HEK293T (cell line): ENCODE measurements at regions not wholly inside any gene's neighbourhood (a gene's known extent, or its start where the extent isn't known, plus 50 kb on each side); places are given as distances from the start of the nearest gene placed in this dataset.

Experiments
- ARNT ChIP-seq: fragments of 450-650 bp; IDR thresholded peaks from 2 replicates; pipeline ENCODE4 v1.6.1; 2017; ENCODE audit warnings: mild to moderate bottlenecking
- BHLHE40 ChIP-seq: fragments of 450-650 bp; IDR thresholded peaks from 2 replicates; pipeline ENCODE4 v1.6.1; 2016; ENCODE audit warnings: mild to moderate bottlenecking, moderate library complexity, borderline replicate concordance
- CTBP1 ChIP-seq: fragments of 450-650 bp; IDR thresholded peaks from 2 replicates; pipeline ENCODE4 v1.6.1; 2016; ENCODE audit warnings: borderline replicate concordance
- ELF4 ChIP-seq: fragments of 450-650 bp; IDR thresholded peaks from 2 replicates; pipeline ENCODE4 v1.6.1; 2017; ENCODE audit warnings: antibody characterized with exemption
- FOXA1 ChIP-seq: fragments of 450-650 bp; IDR thresholded peaks from 2 replicates; pipeline ENCODE4 v1.6.1; 2016; ENCODE audit warnings: mild to moderate bottlenecking
- FOXK2 ChIP-seq: fragments of 450-650 bp; IDR thresholded peaks from 2 replicates; pipeline ENCODE4 v1.6.1; 2016; ENCODE audit warnings: mild to moderate bottlenecking
- FOXM1 ChIP-seq: fragments of 450-650 bp; IDR thresholded peaks from 2 replicates; pipeline ENCODE4 v1.6.1; 2017; ENCODE audit warnings: mild to moderate bottlenecking, borderline replicate concordance
- HDGF ChIP-seq: fragments of 450-650 bp; IDR thresholded peaks from 2 replicates; pipeline ENCODE4 v1.6.1; 2017; ENCODE audit warnings: antibody characterized with exemption, borderline replicate concordance
- NFRKB ChIP-seq: fragments of 450-650 bp; IDR thresholded peaks from 2 replicates; pipeline ENCODE4 v1.6.1; 2016; ENCODE audit warnings: mild to moderate bottlenecking, moderate library complexity
- SP1 ChIP-seq: fragments of 450-650 bp; IDR thresholded peaks from 2 replicates; pipeline ENCODE4 v1.6.1; 2017
- SUZ12 ChIP-seq: fragments of 450-650 bp; IDR thresholded peaks from 2 replicates; pipeline ENCODE4 v1.6.1; 2016; ENCODE audit warnings: mild to moderate bottlenecking
- ZNF384 ChIP-seq: fragments of 450-650 bp; IDR thresholded peaks from 2 replicates; pipeline ENCODE4 v1.6.1; 2016

DNA sequence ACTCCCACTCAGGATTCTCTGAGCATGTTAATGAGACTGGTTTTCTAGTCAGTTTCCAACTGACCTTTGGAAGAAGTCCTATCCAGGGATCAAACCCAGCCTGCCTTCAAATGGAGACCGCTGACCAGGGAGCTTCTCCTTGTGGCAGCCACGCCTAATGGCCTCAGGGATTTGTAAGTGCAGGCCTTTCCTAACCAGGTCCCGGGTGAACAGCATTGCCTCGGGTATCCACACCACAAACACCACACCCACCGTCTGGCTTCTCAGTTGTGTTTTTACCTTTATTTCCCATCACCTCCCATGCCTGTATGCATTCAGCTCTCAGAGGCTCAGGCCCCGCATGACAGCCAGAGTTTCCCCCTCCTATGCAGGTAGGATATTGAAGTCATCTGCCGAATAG lies 406.3 kb upstream of the HS6ST1 start:
- TF ChIP-seq BHLHE40 (no peak), SP1 (no peak), SUZ12 (no peak), FOXK2 (no peak), NFRKB (no peak), HDGF (no peak), FOXM1 (no peak), ZNF384 (no peak), FOXA1 (no peak), CTBP1 (no peak), ELF4 (no peak), ARNT (no peak)
